ENCODE measurements at regions not wholly inside any gene's neighbourhood (a gene's known extent, or its start where the extent isn't known, plus 50 kb on each side); places are given as distances from the start of the nearest gene placed in this dataset.

DNA sequence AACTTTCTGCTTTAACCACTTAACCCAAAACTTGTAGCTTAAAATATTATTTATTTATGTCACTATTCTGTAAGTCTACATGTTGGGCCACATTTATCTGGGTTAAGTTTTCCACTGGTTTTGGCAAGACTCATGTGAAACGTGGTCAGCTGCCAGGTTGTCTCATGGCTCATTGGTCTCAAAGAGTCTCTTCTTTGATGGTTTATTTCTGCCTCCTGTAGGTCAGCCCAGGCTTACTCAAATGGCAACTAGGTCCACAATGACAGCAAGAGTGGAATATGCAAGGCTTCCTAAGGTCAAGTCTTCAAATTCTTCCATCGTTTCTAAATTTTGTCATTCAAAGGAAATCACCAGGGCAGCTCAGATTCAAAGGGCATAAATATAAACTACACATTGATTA lies 828.7 kb downstream of the PCDH7 start:
- DNase-seq: no peak

DNA sequence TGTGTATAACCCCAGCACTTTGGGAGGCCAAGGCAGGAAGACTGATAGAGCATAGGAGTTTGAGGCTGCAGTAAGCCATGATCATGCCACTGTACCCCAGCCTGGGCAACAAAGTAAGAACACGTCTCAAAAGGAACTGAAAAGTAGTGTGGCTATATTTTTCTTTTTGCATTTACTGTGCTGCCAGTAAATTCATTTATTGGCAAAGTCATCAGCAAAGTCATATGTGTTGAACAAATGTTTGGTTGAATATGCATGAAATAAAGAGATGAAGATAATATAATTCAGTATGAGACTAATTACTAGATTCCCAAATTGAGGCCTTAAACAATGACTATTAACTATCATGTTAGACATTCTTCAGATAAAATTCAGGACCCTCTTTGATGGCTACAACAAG lies 829.1 kb downstream of the PCDH7 start:
- DNase-seq: no peak

DNA sequence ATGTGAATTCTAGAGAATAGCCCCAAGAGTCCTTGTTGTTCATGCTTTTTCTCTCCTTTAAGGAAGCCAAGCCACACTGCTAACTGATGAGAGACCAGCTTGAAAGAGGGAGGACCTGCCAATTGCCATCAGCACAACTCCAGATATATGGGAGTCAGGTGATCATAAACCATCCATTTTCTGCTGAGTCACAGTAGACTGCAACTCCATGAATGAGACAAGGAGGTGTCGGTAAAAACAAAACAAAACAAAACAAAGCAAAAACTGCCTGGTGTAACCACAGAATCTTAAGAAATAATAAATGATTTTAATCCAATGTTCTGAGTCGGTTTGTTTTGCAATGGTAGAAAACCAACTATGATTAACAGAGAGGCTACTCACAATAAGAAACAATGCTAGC lies 837.3 kb downstream of the PCDH7 start:
- DNase-seq: no peak

DNA sequence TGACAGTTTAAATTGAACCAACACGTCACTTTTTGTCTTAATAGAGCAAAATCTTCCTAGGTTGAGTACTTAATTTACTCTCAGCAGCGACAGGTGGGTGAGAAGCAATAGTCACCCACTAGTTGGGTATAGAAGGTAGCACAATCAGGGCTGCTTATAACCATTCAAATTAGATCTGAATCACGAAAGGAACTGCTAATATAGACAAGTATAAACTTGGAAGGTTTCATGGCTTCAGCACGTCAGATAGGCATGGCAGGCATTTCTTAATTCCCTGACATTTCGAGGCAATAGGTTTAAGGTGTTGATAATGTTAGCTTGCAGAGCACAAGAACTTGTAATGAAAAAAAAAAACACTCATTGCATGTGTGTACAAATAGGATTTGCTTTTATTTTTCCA lies 853.4 kb downstream of the PCDH7 start:
- no peak for DNase-seq

DNA sequence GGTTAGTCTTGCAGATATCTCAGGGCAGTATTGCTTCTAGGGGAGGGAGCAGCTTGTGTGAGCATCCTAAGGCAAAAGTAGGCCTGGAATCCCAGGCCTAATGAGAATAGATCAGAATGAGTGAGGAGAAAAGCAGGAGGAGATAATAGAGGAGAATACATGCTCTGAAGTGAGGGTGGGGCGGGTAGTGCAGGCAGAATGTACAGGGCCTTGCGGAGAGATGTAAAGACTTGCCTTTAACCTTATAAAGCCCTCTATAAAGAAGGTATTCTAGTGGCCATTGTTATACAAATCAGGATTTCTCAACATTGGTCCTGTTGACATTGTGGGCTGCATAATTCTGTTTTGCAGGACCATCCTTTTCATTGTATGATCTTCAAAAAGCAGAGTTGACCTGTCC lies 855.3 kb downstream of the PCDH7 start:
- DNase-seq: no peak

DNA sequence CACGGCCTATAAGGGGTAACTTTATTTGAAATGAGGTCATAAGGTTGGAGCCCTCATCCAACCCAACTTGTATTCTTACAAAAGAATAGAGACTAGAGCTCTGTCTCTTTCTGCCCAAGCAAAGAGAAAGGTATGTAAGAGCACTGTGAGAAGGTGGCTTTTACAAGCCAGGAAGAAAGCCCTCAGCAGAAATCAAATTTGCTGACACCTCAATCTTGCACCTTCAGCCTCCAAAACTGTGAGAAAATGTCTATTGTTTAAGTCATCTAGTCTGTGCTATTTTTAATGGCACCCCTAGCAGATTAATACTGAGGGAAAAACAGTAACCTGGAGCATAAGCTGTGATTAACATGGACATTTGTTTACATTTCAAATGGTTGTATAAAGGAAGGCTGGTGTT lies 860.7 kb downstream of the PCDH7 start:
- peak in 1 of 2 experiments; percentile 10 for DNase-seq

DNA sequence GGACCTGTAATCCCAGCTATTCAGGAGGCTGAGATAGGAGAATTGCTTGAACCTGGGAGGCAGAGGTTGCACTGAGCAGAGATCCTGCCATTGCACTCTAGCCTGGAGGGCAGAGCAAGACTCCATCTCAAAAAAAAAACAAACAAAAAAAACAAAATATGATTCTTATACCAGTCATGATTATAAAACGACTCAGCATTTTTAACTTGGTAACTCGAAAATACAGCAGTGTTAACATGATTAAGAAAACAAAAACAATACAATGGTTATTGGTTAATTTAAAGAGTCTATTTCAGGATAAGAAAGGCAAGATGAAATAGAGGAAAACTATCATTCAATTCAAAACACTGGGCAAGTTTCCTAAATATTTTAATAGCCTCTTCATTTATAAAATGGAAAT lies 865.3 kb downstream of the PCDH7 start:
- no peak for DNase-seq

DNA sequence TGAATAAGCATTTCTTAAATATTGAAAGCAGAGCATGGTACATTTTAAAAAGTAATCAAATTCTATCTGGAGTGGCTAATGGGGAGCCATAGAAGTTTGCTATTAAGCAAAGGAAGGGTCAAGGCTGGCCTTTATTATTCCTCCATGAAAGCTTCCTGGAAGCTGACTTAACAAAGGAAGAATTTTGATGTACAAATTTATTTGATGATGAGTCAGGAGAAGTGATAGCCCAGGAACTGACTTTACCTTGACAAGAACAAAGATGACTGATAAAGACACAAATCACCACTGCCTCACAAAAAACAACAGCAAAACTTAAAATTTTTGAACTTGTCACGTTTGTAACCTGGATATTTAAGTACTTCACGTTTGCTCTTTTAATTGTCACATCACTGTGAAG lies 872.1 kb downstream of the PCDH7 start:
- no peak for DNase-seq

DNA sequence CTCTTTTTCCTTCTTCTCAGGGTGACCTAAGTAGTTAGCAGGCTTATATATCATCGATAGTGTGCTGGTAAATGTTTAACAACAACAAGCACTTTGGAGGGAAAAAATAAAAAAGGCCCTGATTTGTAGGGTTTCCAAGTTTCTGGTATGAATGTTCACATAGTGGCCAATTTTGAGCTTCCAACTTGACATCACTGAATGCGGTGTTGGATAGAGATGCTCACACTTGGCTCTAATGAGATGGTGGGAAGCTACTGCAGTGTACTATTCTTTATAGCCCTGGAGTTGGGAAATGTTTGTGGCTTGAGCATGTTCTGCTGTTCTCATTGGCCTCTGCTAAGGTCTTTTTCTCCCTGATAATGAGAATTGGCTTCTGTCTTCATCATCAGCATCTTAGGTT lies 875.3 kb downstream of the PCDH7 start:
- no peak for DNase-seq

DNA sequence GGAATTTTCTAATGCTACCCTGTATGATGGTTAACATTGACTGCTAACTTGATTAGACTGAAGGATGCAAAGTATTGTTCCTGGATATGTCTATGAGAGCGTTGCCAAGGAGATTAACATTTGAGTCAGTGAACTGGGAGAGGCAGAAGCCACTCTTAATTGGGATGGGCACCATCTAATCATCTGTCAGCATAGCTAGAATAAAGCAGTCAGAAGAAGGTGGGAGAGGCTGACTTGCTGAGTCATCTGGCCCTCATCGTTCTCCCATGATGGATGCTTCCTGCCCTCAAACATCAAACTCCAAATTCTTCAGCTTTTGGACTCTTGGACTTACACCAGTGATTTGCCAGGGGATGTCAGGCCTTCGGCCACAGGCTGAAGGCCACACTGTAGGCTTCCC lies 878.5 kb downstream of the PCDH7 start:
- DNase-seq: no peak

DNA sequence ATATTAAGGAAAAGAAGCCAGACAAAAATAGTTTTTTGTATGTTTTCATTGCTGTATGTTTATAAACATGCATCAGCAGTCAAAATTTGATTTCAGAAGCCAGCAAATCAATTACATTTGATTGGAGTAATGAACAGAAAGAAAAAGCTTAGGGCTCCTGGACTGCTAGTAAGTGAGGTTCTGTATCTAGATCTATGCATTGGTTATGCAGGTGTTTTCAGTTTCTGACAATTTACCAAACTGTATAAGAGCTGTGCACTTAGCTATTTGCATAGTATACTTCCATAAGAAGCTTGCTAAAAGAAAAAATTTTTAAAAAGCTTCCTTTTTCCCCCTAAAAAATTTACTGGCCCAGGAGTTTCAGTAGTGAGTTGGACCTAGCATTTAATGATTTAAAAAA lies 881.6 kb downstream of the PCDH7 start:
- no peak for DNase-seq

DNA sequence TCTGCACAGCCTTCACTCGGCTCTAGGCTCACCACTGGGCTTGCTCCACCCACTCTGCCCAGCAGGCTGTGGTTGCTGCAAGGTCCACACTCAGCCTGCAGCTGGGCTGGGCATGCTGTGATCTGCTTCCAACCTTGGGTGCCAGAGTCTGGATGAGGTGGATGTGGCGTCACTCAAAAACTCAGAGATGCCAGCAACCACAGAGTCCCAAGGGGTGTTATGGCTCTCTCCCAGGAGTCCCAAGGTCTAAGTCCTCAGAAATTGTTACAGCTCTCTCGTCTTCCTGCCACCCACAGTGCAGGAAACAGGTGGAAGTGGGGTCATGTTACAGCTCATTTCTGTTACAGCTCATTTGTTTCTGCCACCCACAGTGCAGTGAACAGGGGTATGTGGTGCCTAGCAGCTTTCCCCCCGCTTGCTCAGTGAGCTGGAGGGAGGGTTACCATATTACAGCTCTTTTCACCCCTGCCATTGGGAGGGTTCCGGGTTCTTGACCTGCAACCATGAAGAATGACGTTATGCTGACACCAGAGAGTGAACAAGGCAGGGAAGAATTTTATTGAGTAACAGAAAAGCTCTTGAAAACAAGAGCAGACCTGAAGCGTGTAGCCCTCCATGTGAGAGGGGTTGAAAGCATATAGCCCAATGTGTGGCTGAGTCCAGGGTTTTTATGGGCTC lies 893.9 kb downstream of the PCDH7 start:
- DNase-seq: peak; percentile 25 to 39

DNA sequence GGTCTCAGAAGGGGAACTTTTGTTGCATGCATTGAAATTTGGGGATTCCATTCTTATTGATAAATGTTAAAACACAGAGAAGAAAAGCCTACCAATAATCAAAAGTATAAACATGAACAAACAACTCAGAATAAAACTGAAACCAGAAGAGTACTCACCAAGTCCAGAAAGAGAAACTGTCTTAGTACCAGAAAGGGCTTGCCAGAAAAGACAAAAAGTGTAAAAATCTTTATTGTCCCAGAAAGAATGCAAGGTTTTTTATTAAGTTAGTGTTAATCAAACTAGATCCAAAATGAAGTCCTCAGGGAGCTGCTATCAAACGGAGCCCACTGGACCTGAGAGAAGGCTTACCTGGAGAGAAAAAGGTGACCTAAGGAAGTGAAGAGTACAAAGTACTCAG lies 897.5 kb downstream of the PCDH7 start:
- no peak for DNase-seq

DNA sequence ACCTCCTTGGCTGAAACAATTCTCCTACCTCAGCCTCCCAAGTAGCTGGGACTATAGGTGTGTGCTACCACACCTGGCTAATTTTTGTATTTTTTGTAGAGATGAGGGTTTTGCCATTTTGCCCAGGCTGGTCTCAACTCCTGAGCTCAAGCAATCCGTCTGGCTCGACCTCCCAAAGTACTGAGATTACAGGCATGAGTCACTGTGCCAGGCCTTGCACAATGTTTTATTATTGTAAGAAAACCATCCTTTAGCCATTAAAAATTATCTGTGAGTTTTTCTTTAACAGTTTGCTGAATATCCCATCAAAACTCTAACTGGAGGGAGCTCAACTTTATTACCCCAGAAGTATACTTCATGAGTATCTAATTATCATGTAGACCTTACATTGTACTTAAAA lies 900.3 kb downstream of the PCDH7 start:
- DNase-seq: no peak

DNA sequence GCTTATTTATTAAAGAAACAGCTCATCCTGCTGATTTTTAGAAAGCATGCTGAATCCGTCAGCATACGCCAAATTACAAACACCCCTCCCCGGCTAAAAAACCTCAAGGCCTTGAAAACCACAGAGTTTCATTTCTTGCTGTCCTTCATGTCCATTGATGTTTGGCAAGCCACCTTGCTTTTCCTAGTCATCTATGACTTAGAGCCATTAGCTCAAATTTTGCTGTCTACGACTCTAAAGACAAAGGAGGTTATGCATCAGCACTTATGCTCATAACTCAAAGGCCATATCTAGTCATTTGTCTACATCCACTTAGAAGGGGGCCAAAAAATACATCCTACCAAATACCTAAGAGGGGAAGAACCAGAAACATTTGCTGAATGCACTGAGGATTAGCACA lies 925.1 kb downstream of the PCDH7 start:
- DNase-seq: no peak

DNA sequence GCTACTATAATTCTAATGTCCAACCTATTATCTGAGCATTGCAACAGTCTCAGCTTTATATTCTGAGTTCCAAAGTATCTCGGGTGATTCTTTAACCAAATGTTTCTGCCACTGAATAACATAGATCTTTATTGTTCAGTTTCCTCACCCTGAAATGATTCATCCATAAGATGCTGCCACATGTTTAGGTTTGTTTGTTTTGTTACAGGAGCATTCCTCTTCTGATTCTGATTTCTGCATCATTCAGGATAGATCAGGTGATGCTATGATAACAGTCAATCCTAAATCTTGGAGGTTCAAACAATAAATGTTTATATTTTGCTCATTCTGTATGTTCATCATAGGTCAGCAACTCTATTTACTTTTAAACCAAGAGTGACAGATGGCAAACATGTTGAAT lies 927.6 kb downstream of the PCDH7 start:
- DNase-seq: no peak

DNA sequence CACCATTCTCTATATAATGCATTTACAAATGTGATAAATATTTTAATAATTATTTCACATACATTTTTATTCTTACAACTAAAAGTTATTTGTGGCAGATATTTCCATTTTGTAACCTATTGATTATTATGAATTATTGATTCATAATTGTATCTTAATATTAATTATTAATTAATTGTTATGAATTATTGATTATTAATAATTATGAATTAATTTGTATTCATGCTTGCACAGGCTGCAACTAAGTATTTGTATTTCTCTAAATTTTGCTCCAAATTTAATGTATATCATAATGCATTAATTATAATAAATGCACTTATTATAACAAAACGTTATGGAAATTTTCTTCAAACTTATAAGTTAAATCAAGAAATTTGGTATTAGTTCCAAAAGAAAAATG lies 929.7 kb downstream of the PCDH7 start:
- no peak for DNase-seq

DNA sequence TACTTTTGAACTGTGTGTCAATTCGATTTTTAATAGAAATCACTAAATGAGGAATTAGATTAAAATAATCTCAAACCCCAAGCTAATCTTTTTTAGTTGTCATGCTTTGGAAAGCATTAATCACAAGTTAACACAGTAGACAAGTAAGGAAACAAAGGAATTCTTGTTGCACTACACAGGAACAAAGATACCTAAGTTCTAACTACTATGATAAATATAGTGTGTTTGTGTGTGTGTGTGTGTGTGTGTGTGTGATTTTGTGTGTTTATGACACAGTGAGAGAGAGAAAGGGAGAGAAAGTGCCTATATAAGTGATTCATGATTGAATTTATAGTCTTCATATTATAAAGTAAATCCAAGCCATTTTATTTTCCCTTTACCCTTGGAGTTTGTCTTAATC lies 931.4 kb downstream of the PCDH7 start:
- no peak for DNase-seq

DNA sequence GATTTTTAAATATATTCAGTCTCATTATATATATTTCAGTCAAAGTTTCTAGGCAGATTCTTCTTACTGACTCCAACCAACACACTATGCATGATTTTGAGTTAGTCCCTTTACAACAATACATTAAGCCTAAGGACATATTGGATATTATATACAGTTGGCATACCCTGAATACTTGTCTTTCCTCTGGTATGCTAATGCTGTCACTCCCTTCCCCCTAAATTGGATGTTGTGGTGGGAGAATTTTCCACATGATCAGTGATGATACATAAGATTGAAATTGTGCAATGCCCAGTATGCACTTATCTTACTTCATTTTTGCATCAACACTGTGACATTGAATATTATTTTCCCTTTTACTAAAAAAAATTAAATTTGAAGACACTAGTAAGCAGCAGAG lies 935.2 kb downstream of the PCDH7 start:
- DNase-seq: no peak

DNA sequence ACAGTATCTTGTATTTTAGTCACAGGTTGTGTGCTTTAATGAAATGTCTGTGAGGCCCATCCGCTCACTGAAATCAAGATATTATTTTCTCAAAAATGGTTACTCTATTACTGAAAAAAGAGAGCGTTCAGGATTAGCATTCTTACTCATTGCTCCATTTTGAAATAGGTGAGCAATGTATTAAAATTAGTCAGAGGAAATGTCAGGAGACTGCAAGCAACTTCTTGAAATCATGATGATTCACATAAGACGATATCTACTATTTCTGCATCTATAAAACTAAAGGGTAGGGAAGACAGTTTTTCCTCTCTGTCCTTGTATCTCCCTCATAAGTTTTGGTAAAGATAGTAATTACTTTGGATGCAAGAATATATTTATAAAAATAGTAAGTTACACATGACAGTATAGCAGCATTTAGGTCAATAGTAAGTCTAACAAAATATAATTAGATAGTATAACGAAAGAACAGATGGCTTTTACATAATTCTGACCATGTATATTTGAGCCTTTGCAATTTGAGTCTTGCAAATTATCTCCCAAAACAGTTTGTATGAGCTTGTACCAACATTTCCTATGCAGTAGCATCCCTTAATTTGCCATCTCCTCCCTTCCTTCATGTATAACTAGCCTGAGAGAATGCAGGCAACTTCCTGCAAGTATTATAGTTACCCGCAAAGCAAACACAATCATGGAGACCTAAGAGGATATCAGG lies 937.8 kb downstream of the PCDH7 start:
- DNase-seq: no peak

DNA sequence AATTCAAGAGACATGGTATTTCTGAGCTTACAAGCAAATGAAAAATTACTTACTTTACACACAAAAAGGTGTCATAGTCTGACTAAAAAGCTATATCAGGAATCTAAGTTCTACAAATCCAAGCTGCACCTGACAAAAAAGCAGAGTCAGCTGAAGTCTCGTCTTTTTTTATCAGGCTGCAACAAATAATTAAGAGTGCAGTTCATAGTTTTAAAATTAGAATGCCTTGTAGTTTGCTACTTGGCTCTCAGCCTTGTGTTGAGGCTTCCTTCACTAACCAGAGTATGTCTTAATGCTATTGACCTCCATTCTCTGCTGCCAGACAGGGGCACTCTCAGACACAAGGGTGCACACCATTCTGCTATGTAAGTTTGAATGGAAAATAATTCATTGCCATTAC lies 940.7 kb downstream of the PCDH7 start:
- DNase-seq: no peak

DNA sequence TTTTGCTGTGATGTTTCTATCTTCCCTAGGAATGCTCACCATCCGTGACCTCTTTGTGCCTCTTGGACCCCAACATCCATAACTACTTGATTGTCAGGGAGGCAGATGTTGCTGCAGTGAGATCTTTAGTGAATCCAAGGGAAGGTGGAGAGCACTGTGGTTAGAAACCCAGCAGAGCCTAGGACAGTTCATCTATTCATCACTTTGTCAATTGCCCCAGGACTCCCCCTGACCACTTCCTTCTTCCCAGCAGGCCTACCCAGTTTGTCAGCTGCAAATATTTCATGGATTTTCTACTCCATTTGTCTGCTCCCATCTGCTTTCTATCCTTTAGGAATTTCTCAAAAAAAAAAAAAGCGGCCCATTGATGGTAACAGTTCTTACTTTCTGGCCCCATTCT lies 942.8 kb downstream of the PCDH7 start:
- DNase-seq: no peak

DNA sequence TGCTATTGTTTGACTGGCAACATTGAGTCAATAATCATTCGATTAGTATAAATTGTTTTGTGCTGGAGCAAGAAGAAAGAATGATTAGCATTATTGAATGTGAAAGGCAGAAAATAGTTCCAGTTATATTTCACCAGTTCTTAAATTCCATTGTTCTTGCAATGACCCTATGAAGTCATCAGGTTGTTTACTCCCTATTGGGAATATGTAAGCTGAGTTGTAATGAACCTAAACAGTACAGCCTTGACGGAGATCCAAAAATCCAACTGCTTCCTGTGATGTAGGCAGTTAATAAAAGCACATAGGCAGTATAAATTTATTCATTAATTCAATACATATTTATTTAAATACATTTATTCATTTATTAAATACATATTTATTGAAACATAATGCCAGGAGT lies 947.5 kb downstream of the PCDH7 start:
- DNase-seq: no peak

DNA sequence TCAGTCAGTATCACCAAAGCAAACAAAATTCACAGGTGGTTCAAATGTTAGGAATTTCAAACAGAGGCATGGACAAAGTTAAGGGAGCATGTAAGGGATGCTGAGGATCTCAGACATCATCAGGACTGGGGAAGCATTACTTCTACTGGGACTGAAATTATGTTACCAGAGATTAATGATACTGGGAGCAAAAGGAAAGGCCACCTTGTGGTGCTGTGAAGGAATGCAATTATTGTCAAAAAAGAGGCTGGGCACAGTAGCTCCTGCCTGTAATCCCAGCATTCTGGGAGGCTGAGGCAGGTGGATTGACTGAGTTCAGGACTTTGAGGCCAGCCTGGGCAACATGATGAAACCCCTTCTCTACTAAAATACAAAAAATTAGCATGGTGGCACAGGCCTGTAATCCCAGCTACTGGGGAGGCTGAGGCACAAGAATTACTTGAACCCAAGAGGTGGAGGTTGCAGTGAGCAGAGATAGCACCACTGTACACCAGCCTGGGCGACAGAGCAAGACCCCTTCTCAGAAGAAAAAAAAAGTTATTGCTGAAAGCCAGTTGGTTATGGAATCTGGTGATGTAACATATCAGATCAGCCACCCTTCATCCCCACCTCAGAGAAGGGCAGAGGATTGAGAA lies 954.3 kb downstream of the PCDH7 start:
- peak in 1 of 2 experiments; percentile 17 for DNase-seq

DNA sequence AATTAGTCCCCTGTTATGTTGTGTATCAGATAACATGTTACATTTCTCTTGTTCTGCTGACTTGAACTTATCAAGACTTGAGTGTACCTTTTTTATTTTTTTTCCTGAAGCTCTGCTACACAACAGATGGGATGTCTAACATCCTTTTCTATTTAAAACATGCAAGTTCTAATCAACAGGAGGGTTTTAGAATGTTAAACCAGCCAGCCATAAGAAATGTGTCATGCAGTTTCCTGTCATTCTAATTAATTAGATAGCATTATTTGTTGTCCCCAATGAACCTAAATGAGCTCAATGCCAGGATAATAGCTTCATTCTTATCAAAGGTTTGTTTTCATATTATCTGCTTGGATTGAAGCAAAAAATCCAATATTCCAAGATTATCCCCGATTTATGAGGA lies 958.2 kb downstream of the PCDH7 start:
- no peak for DNase-seq
